ENCODE measurements at regions not wholly inside any gene's neighbourhood (a gene's known extent, or its start where the extent isn't known, plus 50 kb on each side); places are given as distances from the start of the nearest gene placed in this dataset.
"Not testable (repeated sequence)": the region's sequence is repeated elsewhere in the genome, so short reads cannot be mapped to it uniquely, and the experiment has no call there.

GRCh38 chr5:177664737-177665136 lies 64.8 kb downstream of the B4GALT7 start:
- DNase-seq (ENCODE audit: low read depth in 2 of 2) = not testable (repeated sequence)

DNA sequence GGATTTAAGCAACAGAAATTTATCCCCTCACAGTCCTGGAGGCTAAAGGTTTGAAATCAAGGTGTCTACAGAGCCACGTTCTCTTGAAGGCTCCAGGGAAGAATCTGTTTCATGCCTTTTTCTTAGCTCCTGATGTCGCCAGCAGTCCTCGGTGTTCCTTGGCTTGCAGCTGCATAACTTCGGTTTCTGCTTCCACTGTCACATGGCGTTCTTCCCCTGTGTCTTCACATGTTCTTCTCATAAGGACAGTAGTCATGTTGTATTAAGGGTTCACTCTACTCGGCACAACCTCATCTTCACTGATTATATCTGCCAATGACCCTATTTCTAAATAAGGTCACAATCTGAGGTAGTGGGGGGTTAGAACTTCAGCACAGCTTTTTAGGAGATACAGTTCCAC lies 65.2 kb downstream of the B4GALT7 start:
- not testable (repeated sequence) for DNase-seq (ENCODE audit: low read depth in 2 of 2)

GRCh38 chr5:177665960-177666359 lies 66.0 kb downstream of the B4GALT7 start:
- not testable (repeated sequence) for DNase-seq (ENCODE audit: low read depth in 2 of 2)

- not testable (repeated sequence) for DNase-seq (ENCODE audit: low read depth in 2 of 2)
Observed at GRCh38 chr5:177671035-177671754, 71.3 kb downstream of the B4GALT7 start.

- peak; percentile 62 to 68 for DNase-seq (ENCODE audit: low read depth in 2 of 2)
Observed at GRCh38 chr5:177671755-177672690, 72.1 kb downstream of the B4GALT7 start.
